ENCODE measurements at regions not wholly inside any gene's neighbourhood (a gene's known extent, or its start where the extent isn't known, plus 50 kb on each side); places are given as distances from the start of the nearest gene placed in this dataset.

GRCh38 chr13:65400702-65401101 lies 1829.4 kb downstream of the PCDH9 start:
- H3K79me2 ChIP-seq (ENCODE audit: insufficient read depth, low read length), result no peaks in the 10 kb centered on the region
- no peaks in the 10 kb centered on the region for H3K27me3 ChIP-seq (ENCODE audit: insufficient read depth, low read length, poor library complexity, severe bottlenecking)
- H3K9ac ChIP-seq (ENCODE audit: low read depth, low read length, poor library complexity, severe bottlenecking), result no peak overlapping the region
- no peaks in the 10 kb centered on the region for H3K9me2 ChIP-seq (replicated peaks; ENCODE audit: low read depth, low read length)
- H3F3A ChIP-seq (ENCODE audit: low read depth), result no peaks in the 10 kb centered on the region
- H4K20me1 ChIP-seq (ENCODE audit: insufficient read depth, low read length, poor library complexity, severe bottlenecking), result no peaks in the 10 kb centered on the region
- H2AFZ ChIP-seq (ENCODE audit: low read length), result peak overlapping the region; percentile 93; the same call in 1 of the 2 replicates
- no peak overlapping the region for H3K4me2 ChIP-seq (ENCODE audit: low read depth, low read length, poor library complexity, severe bottlenecking)
- H3K4me1 ChIP-seq (ENCODE audit: insufficient read depth, low read length, poor library complexity, severe bottlenecking), result peaks cover 8% of the 10 kb centered on the region
- H3K9me3 ChIP-seq (ENCODE audit: insufficient read depth, low read depth, low read length), result no peaks in the 10 kb centered on the region
- TF ChIP-seq CTCF (conservative IDR thresholded peaks at IDR 0.05; ENCODE audit: low read length) (no peak), EZH2phosphoT487 (IDR thresholded peaks at IDR 0.05; ENCODE audit: borderline replicate concordance) (no peak)
- H3K4me3 ChIP-seq (ENCODE audit: low read length, poor library complexity, severe bottlenecking), result no peak overlapping the region
- no peaks in the 10 kb centered on the region for H3K36me3 ChIP-seq (ENCODE audit: insufficient read depth, low read length)

- H3K4me1 ChIP-seq (ENCODE audit: insufficient read depth, low read length, poor library complexity, severe bottlenecking), result no peaks in the 10 kb centered on the region
- H3K4me2 ChIP-seq (ENCODE audit: low read depth, low read length, poor library complexity, severe bottlenecking), result no peak overlapping the region
- no peak overlapping the region for H3K9ac ChIP-seq (ENCODE audit: low read depth, low read length, poor library complexity, severe bottlenecking)
- no peaks in the 10 kb centered on the region for H3K27me3 ChIP-seq (ENCODE audit: insufficient read depth, low read length, poor library complexity, severe bottlenecking)
- no peak overlapping the region for H2AFZ ChIP-seq (ENCODE audit: low read length)
- H3K79me2 ChIP-seq (ENCODE audit: insufficient read depth, low read length), result no peaks in the 10 kb centered on the region
- TF ChIP-seq EZH2phosphoT487 (IDR thresholded peaks at IDR 0.05; ENCODE audit: borderline replicate concordance), result no peak
- TF ChIP-seq CTCF (conservative IDR thresholded peaks at IDR 0.05; ENCODE audit: low read length), result no peak
- H3K9me2 ChIP-seq (replicated peaks; ENCODE audit: low read depth, low read length), result no peaks in the 10 kb centered on the region
- no peaks in the 10 kb centered on the region for H3F3A ChIP-seq (ENCODE audit: low read depth)
- no peaks in the 10 kb centered on the region for H3K36me3 ChIP-seq (ENCODE audit: insufficient read depth, low read length)
- H4K20me1 ChIP-seq (ENCODE audit: insufficient read depth, low read length, poor library complexity, severe bottlenecking), result no peaks in the 10 kb centered on the region
- no peak overlapping the region for H3K4me3 ChIP-seq (ENCODE audit: low read length, poor library complexity, severe bottlenecking)
- peaks cover 18% of the 10 kb centered on the region; the same call in 1 of the 2 replicates for H3K9me3 ChIP-seq (ENCODE audit: insufficient read depth, low read depth, low read length)
Observed at GRCh38 chr13:65387743-65388347, 1842.3 kb downstream of the PCDH9 start.

- Histone ChIP-seq H2AFZ (ENCODE audit: low read length) (no peak overlapping the region), H3K79me2 (ENCODE audit: insufficient read depth, low read length) (no peaks in the 10 kb centered on the region), H3K4me1 (ENCODE audit: insufficient read depth, low read length, poor library complexity, severe bottlenecking) (no peaks in the 10 kb centered on the region), H3K9me2 (replicated peaks; ENCODE audit: low read depth, low read length) (no peaks in the 10 kb centered on the region), H3K36me3 (ENCODE audit: insufficient read depth, low read length) (no peaks in the 10 kb centered on the region), H3K9ac (ENCODE audit: low read depth, low read length, poor library complexity, severe bottlenecking) (no peak overlapping the region), H3F3A (ENCODE audit: low read depth) (no peaks in the 10 kb centered on the region), H4K20me1 (ENCODE audit: insufficient read depth, low read length, poor library complexity, severe bottlenecking) (no peaks in the 10 kb centered on the region), H3K4me2 (ENCODE audit: low read depth, low read length, poor library complexity, severe bottlenecking) (no peak overlapping the region), H3K27me3 (ENCODE audit: insufficient read depth, low read length, poor library complexity, severe bottlenecking) (no peaks in the 10 kb centered on the region), H3K9me3 (ENCODE audit: insufficient read depth, low read depth, low read length) (peaks cover 14% of the 10 kb centered on the region; the same call in 1 of the 2 replicates), H3K4me3 (ENCODE audit: low read length, poor library complexity, severe bottlenecking) (no peak overlapping the region)
- TF ChIP-seq CTCF (conservative IDR thresholded peaks at IDR 0.05; ENCODE audit: low read length), result no peak
- no peak for TF ChIP-seq EZH2phosphoT487 (IDR thresholded peaks at IDR 0.05; ENCODE audit: borderline replicate concordance)
Observed at GRCh38 chr13:65378943-65379519, 1851.1 kb downstream of the PCDH9 start.

All from Loucy (cell line).